ENCODE measurements at regions not wholly inside any gene's neighbourhood (a gene's known extent, or its start where the extent isn't known, plus 50 kb on each side); places are given as distances from the start of the nearest gene placed in this dataset.

DNA sequence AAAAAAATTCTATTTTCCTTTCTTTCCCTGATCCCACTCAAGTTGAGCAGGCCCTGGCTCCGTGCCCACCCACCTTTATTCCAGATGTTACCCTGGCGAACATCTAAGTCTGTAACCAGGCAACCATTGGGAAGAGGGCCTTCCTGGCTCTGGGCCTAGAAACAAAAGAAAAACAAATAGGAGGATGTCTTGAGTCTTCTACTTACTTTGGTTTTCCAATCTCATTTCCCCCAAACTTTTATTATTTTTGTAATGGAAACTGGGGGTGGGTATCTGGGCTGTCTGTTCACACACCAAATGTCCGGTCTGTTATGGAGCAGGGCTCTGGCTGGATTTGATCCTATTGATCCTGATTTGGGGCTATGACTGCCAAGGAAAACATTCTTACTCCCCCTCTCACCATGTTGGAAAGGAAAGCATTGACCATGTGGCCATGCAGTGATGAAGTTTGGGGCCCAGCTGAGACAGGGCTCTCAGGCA lies 744.1 kb downstream of the DHX35 start:
- TF ChIP-seq, protein P1, sequence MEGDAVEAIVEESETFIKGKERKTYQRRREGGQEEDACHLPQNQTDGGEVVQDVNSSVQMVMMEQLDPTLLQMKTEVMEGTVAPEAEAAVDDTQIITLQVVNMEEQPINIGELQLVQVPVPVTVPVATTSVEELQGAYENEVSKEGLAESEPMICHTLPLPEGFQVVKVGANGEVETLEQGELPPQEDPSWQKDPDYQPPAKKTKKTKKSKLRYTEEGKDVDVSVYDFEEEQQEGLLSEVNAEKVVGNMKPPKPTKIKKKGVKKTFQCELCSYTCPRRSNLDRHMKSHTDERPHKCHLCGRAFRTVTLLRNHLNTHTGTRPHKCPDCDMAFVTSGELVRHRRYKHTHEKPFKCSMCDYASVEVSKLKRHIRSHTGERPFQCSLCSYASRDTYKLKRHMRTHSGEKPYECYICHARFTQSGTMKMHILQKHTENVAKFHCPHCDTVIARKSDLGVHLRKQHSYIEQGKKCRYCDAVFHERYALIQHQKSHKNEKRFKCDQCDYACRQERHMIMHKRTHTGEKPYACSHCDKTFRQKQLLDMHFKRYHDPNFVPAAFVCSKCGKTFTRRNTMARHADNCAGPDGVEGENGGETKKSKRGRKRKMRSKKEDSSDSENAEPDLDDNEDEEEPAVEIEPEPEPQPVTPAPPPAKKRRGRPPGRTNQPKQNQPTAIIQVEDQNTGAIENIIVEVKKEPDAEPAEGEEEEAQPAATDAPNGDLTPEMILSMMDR (IDR thresholded peaks at IDR 0.05; ENCODE audit: insufficient read depth, low read length, poor library complexity, severe bottlenecking): no peak
- no peak for TF ChIP-seq EZH2phosphoT487 (conservative IDR thresholded peaks at IDR 0.05; ENCODE audit: low read length)

Measured in SU-DHL-6 (cell line).